ENCODE measurements at regions not wholly inside any gene's neighbourhood (a gene's known extent, or its start where the extent isn't known, plus 50 kb on each side); places are given as distances from the start of the nearest gene placed in this dataset.

GRCh38 chr1:213647864-213648650 is 339.7 kb upstream of the PROX1 start:
- no peak for TF ChIP-seq CTCF (IDR thresholded peaks at IDR 0.05)
- no peak for TF ChIP-seq EZH2 (IDR thresholded peaks at IDR 0.05; ENCODE audit: borderline replicate concordance, insufficient read depth, low read depth, low read length, poor library complexity, severe bottlenecking)

Measured in B cell (primary cell).